Esophagus squamous epithelium (tissue), 5 donors: ENCODE measurements at regions not wholly inside any gene's neighbourhood (a gene's known extent, or its start where the extent isn't known, plus 50 kb on each side); places are given as distances from the start of the nearest gene placed in this dataset.

Experiments
- DNase-seq: peaks from one replicate; lab custom pipeline; 2025; lab: John Stamatoyannopoulos, UW
- H3K27ac ChIP-seq, 4 donors: fragments of 200-600 bp; sonication (generic); one replicate each; pipeline ENCODE4 v1.5.1; 2016 to 2019; ENCODE audit warnings: mild to moderate bottlenecking in 1 of 4
- H3K27me3 ChIP-seq, 4 donors: fragments of 200-600 bp; sonication (generic); 1 replicate in 3 of 4; 2 replicates in 1 of 4; pipeline versions ENCODE4 v1.5.1 to v1.6.0; 2017 to 2021; ENCODE audit warnings: antibody characterized with exemption in 1 of 4
- H3K36me3 ChIP-seq, 3 donors: fragments of 200-600 bp; sonication (generic); one replicate each; pipeline ENCODE4 v1.5.1; 2016 to 2019
- H3K4me1 ChIP-seq, 3 donors: fragments of 200-600 bp; sonication (generic); one replicate each; pipeline ENCODE4 v1.5.1; 2017 to 2019
- H3K4me3 ChIP-seq, 4 donors: fragments of 200-600 bp; sonication (generic); 1 replicate in 3 of 4; 2 replicates in 1 of 4; pipeline ENCODE4 v1.5.1; 2016 to 2019; ENCODE audit warnings: mild to moderate bottlenecking in 2 of 4, moderate library complexity in 1 of 4
- H3K9me3 ChIP-seq, 3 donors: fragments of 200-600 bp; sonication (generic); one replicate each; pipeline ENCODE4 v1.5.1; 2016 to 2019
- POLR2A ChIP-seq, 4 donors: fragments of 450-650 bp; IDR thresholded peaks; one replicate each; pipeline ENCODE4 v1.6.1; 2017; ENCODE audit warnings: antibody characterized with exemption in 4 of 4, mild to moderate bottlenecking in 4 of 4, moderate library complexity in 3 of 4
- WGBS, 2 donors: methylation state at CpG; one replicate each; pipeline ENCODE4 v1.1.5; 2018; 5-methylcytosine and 5-hydroxymethylcytosine counted together
- intact Hi-C: fragments of 100-400 bp; cut with DNase I; formaldehyde crosslinking; loops from one replicate; pipeline ENCODE4 v1.15.0; 2022
- TF ChIP-seq, protein P1 (sequence below), 6 experiments: fragments of 450-650 bp in 4 of 6; fragments of 200-600 bp in 2 of 6; sonication (generic) in 2 of 6; IDR thresholded peaks; one replicate each; pipeline ENCODE4 v1.5.1; 2016 to 2019; ENCODE audit warnings: antibody characterized with exemption in 6 of 6, mild to moderate bottlenecking in 4 of 6, moderate library complexity in 4 of 6
- donor health status: DM: yes; HTN: yes; CAD: no.

DNA sequence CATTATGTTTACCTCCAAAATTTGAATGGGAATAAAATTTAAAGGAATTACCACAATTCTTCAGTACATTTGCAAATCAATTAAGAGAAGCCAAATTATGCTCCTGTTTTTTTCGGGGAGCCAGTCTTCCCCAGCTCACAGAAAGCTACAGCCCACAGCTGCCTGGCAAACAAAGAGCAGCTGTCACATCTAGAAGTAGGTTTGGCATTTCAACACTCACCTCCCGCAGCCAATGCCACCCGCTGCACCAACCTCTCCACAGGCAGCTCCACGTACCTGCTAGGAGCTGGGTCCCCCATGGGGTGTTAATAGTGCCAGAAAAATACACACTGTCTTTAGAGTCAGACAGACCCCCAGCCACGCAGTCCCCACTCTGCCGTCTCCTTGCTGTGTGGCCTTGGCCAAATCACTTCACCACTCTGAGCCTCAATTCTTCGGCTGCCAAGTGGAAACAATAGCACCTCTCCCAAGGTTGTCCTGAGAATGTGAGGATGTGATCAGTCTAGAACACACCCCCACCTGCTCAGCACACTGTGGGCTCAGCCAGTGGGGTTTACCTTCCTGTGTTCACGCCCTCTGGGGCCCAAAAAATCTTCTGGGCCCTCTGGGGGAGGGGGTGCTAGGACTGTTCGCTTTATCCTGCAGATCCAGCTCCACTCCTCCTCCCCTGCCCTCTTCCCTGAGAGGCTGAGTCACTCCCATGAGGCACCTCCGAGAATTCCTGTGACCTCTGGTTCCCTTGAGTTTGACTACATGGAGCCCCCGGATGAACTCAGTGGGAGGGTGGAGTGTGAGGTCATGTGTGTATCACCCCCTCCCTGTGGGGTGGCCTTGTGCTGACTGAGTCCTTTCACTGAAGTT lies 204.3 kb upstream of the GRIK3 start:
- intact Hi-C loops, result no loop called here

GRCh38 chr1:37239225-37239740 lies 205.0 kb upstream of the GRIK3 start:
- intact Hi-C loops, result no loop called here
- 58 to 67% methylated on average over 3 to 4 of the region's 4 CpGs for WGBS, 2 donors
- TF ChIP-seq, protein P1, sequence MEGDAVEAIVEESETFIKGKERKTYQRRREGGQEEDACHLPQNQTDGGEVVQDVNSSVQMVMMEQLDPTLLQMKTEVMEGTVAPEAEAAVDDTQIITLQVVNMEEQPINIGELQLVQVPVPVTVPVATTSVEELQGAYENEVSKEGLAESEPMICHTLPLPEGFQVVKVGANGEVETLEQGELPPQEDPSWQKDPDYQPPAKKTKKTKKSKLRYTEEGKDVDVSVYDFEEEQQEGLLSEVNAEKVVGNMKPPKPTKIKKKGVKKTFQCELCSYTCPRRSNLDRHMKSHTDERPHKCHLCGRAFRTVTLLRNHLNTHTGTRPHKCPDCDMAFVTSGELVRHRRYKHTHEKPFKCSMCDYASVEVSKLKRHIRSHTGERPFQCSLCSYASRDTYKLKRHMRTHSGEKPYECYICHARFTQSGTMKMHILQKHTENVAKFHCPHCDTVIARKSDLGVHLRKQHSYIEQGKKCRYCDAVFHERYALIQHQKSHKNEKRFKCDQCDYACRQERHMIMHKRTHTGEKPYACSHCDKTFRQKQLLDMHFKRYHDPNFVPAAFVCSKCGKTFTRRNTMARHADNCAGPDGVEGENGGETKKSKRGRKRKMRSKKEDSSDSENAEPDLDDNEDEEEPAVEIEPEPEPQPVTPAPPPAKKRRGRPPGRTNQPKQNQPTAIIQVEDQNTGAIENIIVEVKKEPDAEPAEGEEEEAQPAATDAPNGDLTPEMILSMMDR (IDR thresholded peaks at IDR 0.05), result no peak
- TF ChIP-seq POLR2A (IDR thresholded peaks at IDR 0.05), result no peak
- peaks cover 0 to 65% (median 0%) of the 10 kb centered on the region in 4 donors for H3K27me3 ChIP-seq
- no peak overlapping the region for H3K27ac ChIP-seq
- no peaks in the 10 kb centered on the region for H3K9me3 ChIP-seq
- no peak for DNase-seq
- no peaks in the 10 kb centered on the region for H3K36me3 ChIP-seq
- H3K4me1 ChIP-seq, result no peaks in the 10 kb centered on the region
- no peak overlapping the region for H3K4me3 ChIP-seq

More for the DNA sequence above, 204.3 kb upstream of the GRIK3 start:
- Histone ChIP-seq H3K36me3 (no peaks in the 10 kb centered on the region), H3K27ac (no peak overlapping the region), H3K27me3 (peaks cover 0 to 65% (median 0%) of the 10 kb centered on the region in 4 donors), H3K4me3 (no peak overlapping the region), H3K9me3 (no peaks in the 10 kb centered on the region), H3K4me1 (no peaks in the 10 kb centered on the region)
- TF ChIP-seq, protein P1 (IDR thresholded peaks at IDR 0.05), result no peak
- TF ChIP-seq POLR2A (IDR thresholded peaks at IDR 0.05), result no peak
- WGBS, 2 donors, result 31 to 51% methylated on average over 9 of the region's 11 CpGs
- no peak for DNase-seq

- Histone ChIP-seq H3K9me3 (no peaks in the 10 kb centered on the region), H3K4me3 (no peak overlapping the region), H3K4me1 (no peaks in the 10 kb centered on the region), H3K27ac (no peak overlapping the region), H3K27me3 (peaks cover 0 to 55% (median 0%) of the 10 kb centered on the region in 4 donors), H3K36me3 (no peaks in the 10 kb centered on the region)
- TF ChIP-seq, protein P1 (IDR thresholded peaks at IDR 0.05), result no peak
- no peak for TF ChIP-seq POLR2A (IDR thresholded peaks at IDR 0.05)
- WGBS, 2 donors, result 12 to 18% methylated on average over 8 to 15 of the region's 15 CpGs
- no peak for DNase-seq
- intact Hi-C loops, result no loop called here
These were observed 206.6 kb upstream of the GRIK3 start for GRCh38 chr1:37240897-37241296.

DNA sequence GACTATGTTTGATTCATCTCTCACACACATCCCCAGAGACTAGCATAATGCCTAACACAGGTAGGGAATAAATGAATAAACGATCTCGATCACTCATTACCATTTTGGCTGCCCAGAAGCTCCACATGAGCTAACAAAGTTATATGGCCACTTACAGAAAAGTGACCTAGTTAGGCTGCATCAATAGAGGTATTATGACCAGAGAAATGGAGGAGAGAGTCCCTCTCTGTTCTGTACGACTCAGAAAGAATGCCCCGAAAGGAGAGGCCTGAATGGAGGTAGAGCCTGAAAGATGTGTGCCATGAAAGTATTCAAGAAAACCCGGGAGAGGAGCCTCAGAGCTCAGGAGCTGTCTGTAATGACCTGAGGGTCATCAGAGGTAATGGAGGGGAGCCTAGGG lies 208.2 kb upstream of the GRIK3 start:
- WGBS, 2 donors, result 50 to 63% methylated on average over 5 of the region's 5 CpGs
- Histone ChIP-seq H3K4me3 (no peak overlapping the region), H3K4me1 (no peaks in the 10 kb centered on the region), H3K9me3 (no peaks in the 10 kb centered on the region), H3K36me3 (no peaks in the 10 kb centered on the region), H3K27ac (no peak overlapping the region), H3K27me3 (peaks cover 0 to 49% (median 0%) of the 10 kb centered on the region in 4 donors)
- DNase-seq, result no peak
- TF ChIP-seq, protein P1 (IDR thresholded peaks at IDR 0.05), result no peak
- no peak for TF ChIP-seq POLR2A (IDR thresholded peaks at IDR 0.05)
- intact Hi-C loops, result no loop called here
